B cell (primary cell): ENCODE measurements at regions not wholly inside any gene's neighbourhood (a gene's known extent, or its start where the extent isn't known, plus 50 kb on each side); places are given as distances from the start of the nearest gene placed in this dataset.

Experiments used
- ATAC-seq: fragments of 200-7000 bp; cut with Tn5 transposase; one replicate; pipeline ENCODE4 v1.10.0; 2021; ENCODE audit warnings: low read depth, mild to moderate bottlenecking, moderate number of reproducible peaks, moderate library complexity
- CTCF ChIA-PET: fragments of 350-600 bp; sonication (Branson Sonifier 250); formaldehyde crosslinking; loops from one replicate; lab custom pipeline; 2021; ENCODE audit warnings: antibody characterized with exemption, inconsistent platforms; lab: Charles Lee
- POLR2A ChIA-PET: fragments of 350-600 bp; sonication (Branson Sonifier 250); formaldehyde crosslinking; loops from one replicate; lab custom pipeline; 2021; ENCODE audit warnings: antibody characterized with exemption; lab: Charles Lee
- DNase-seq: peaks from one replicate; pipeline ENCODE4 v3.0.0; 2013
- H2AFZ ChIP-seq: 2 replicates; pipeline ENCODE4 v1.6.1; 2012; ENCODE audit warnings: mild to moderate bottlenecking, low read depth, low read length; ENCODE audit not compliant: insufficient read depth, poor library complexity, severe bottlenecking
- H3K27ac ChIP-seq, 2 donors: 1 replicate in 1 of 2; 2 replicates in 1 of 2; pipeline ENCODE4 v1.5.1; 2012 to 2013; ENCODE audit warnings: low read length in 2 of 2, mild to moderate bottlenecking in 2 of 2, moderate library complexity in 1 of 2
- H3K27me3 ChIP-seq, 4 experiments: fragments of 200-600 bp in 1 of 4; sonication (generic) in 1 of 4; replicated peaks in 1 of 4; 1 replicate in 2 of 4; 2 replicates in 2 of 4; pipeline versions ENCODE4 v1.6.1 to v1.7.0; 2013 to 2016; ENCODE audit warnings: low read length in 3 of 4, mild to moderate bottlenecking in 2 of 4, mixed read lengths in 1 of 4, moderate library complexity in 1 of 4; ENCODE audit not compliant: insufficient read depth in 4 of 4, control insufficient read depth in 3 of 4; ENCODE audit errors: control extremely low read depth in 1 of 4
- H3K36me3 ChIP-seq, 2 experiments: replicated peaks in 1 of 2; 1 replicate in 1 of 2; 2 replicates in 1 of 2; pipeline versions ENCODE4 v1.6.1 to v1.7.1; 2013; ENCODE audit warnings: low read length in 1 of 2; ENCODE audit not compliant: insufficient read depth in 2 of 2, control insufficient read depth in 1 of 2; ENCODE audit errors: control extremely low read depth in 1 of 2, extremely low read depth in 1 of 2
- H3K4me1 ChIP-seq, 2 donors: fragments of 200-600 bp in 1 of 2; sonication (generic) in 1 of 2; 1 replicate in 1 of 2; 2 replicates in 1 of 2; pipeline versions ENCODE4 v1.5.1 to v1.6.1; 2013 to 2017; ENCODE audit warnings: low read length in 2 of 2; ENCODE audit not compliant: control insufficient read depth in 2 of 2, insufficient read depth in 2 of 2
- H3K4me2 ChIP-seq: replicated peaks from 2 replicates; pipeline ENCODE3; 2012; ENCODE audit warnings: mild to moderate bottlenecking, low read depth, low read length; ENCODE audit not compliant: poor library complexity, severe bottlenecking
- H3K4me3 ChIP-seq, 5 experiments: fragments of 200-600 bp in 1 of 5; sonication (generic) in 1 of 5; 1 replicate in 3 of 5; 2 replicates in 2 of 5; pipeline versions ENCODE4 v1.5.1 to v1.7.0; 2011 to 2016; ENCODE audit warnings: low read length in 4 of 5, mild to moderate bottlenecking in 4 of 5, low read depth in 2 of 5, control low read depth in 1 of 5, moderate library complexity in 1 of 5; ENCODE audit not compliant: insufficient read depth in 1 of 5; ENCODE audit errors: control extremely low read depth in 1 of 5, extremely low read depth in 1 of 5
- H3K79me2 ChIP-seq: fragments of 200-600 bp; sonication (generic); one replicate; pipeline ENCODE4 v1.6.0; 2016; ENCODE audit warnings: low read length; ENCODE audit not compliant: control insufficient read depth, insufficient read depth
- H3K9ac ChIP-seq: fragments of 200-600 bp; sonication (generic); 2 replicates; pipeline ENCODE4 v1.6.1; 2017; ENCODE audit warnings: mild to moderate bottlenecking, low read length, moderate library complexity
- H3K9me3 ChIP-seq, 3 donors: one replicate each; pipeline versions ENCODE4 v1.6.1 to v1.7.1; 2013; ENCODE audit warnings: low read length in 2 of 3; ENCODE audit not compliant: control insufficient read depth in 2 of 3, insufficient read depth in 1 of 3; ENCODE audit errors: control extremely low read depth in 1 of 3
- H4K20me1 ChIP-seq: 2 replicates; pipeline ENCODE4 v1.6.0; 2012; ENCODE audit warnings: mild to moderate bottlenecking, low read length; ENCODE audit not compliant: insufficient read depth, control insufficient read depth, poor library complexity, severe bottlenecking
- H3K27ac Mint-ChIP-seq: one replicate; pipeline ENCODE4 v1.8.0; 2021; ENCODE audit warnings: mixed read lengths
- H3K27me3 Mint-ChIP-seq: one replicate; pipeline ENCODE4 v1.8.0; 2021; ENCODE audit warnings: mixed read lengths
- H3K4me1 Mint-ChIP-seq: one replicate; pipeline ENCODE4 v1.8.0; 2021; ENCODE audit warnings: mixed read lengths
- H3K4me3 Mint-ChIP-seq: one replicate; pipeline ENCODE4 v1.8.0; 2021; ENCODE audit warnings: mixed read lengths
- H3K9me3 Mint-ChIP-seq: one replicate; pipeline ENCODE4 v1.8.0; 2022; ENCODE audit warnings: mixed read lengths; ENCODE audit not compliant: insufficient read depth
- CTCF ChIP-seq: fragments of 200-600 bp; IDR thresholded peaks from one replicate; pipeline ENCODE4 v1.8.0; 2022; ENCODE audit warnings: antibody characterized with exemption, mild to moderate bottlenecking
- EZH2 ChIP-seq: IDR thresholded peaks from 2 replicates; pipeline ENCODE4 v1.6.1; 2012; ENCODE audit warnings: borderline replicate concordance, low read depth, mild to moderate bottlenecking, moderate library complexity, low read length; ENCODE audit not compliant: insufficient read depth, poor library complexity, severe bottlenecking
- WGBS: methylation state at CpG from one replicate; pipeline ENCODE4 v1.1.5; 2013; ENCODE audit warnings: missing lambda C conversion rate; ENCODE audit not compliant: insufficient coverage; 5-methylcytosine and 5-hydroxymethylcytosine counted together
- intact Hi-C: fragments of 100-400 bp; cut with micrococcal nuclease; formaldehyde crosslinking; loops from one replicate; pipeline ENCODE4 v1.10.0; 2022

GRCh38 chr20:58037631-58038030 is 190.8 kb downstream of the ANKRD60 start:
- Histone ChIP-seq H3K27me3 (peaks cover 0 to 4% (median 1%) of the 10 kb centered on the region in 4 experiments), H3K27ac (no peak overlapping the region), H2AFZ (no peak overlapping the region), H3K79me2 (no peaks in the 10 kb centered on the region), H3K4me2 (no peak overlapping the region), H4K20me1 (no peaks in the 10 kb centered on the region), H3K4me1 (no peaks in the 10 kb centered on the region), H3K36me3 (no peaks in the 10 kb centered on the region), H3K9me3 (peaks cover 0 to 5% (median 0%) of the 10 kb centered on the region in 3 donors), H3K4me3 (no peak overlapping the region), H3K9ac (no peak overlapping the region)
- Mint-ChIP-seq H3K27ac (no peak overlapping the region), H3K4me3 (no peak overlapping the region), H3K27me3 (peaks cover 40% of the 10 kb centered on the region), H3K4me1 (no peaks in the 10 kb centered on the region), H3K9me3 (no peaks in the 10 kb centered on the region)
- no CpG with 5 or more reads among the region's 2 CpGs for WGBS
- ChIA-PET CTCF (no interaction called here), POLR2A (interaction anchor here (0.7 kb wide), 1 partner anchor 34 kb away, joined by 3 read pairs; no protein-coding TSS in a partner anchor)
- DNase-seq = no peak
- TF ChIP-seq EZH2 (no peak), CTCF (no peak)
- intact Hi-C loops = no loop called here
- no peak for ATAC-seq

DNA sequence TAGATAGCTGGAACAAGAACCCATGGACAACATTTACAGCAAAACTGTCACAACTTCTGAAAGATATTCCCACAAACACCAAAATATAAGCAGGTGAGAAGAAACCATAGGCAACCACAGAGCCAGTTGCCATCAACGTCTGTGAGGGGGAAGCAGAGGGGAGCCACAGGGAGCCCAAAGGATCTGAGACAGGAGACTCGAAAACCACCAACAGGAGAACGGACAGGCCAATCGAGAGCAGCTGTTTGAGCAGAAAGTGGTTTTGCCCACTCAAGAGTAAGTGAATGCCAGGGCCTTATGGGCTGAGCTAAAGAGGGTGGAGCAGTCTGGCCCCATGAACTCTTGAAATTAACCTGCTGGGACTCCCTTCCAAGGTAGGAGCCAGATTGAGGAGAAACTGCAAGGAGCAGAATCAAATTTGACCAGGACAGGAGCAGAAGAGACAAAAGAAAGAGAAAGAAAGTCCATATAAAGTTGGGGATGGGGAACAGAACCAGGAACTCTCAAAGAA is 195.4 kb downstream of the ANKRD60 start:
- Histone ChIP-seq H3K9ac (no peak overlapping the region), H3K79me2 (no peaks in the 10 kb centered on the region), H3K4me1 (no peaks in the 10 kb centered on the region), H3K4me3 (no peak overlapping the region), H3K27ac (no peak overlapping the region), H3K27me3 (peaks cover 0 to 16% (median 11%) of the 10 kb centered on the region in 4 experiments), H3K9me3 (no peaks in the 10 kb centered on the region), H2AFZ (no peak overlapping the region), H3K36me3 (no peaks in the 10 kb centered on the region), H3K4me2 (no peak overlapping the region), H4K20me1 (no peaks in the 10 kb centered on the region)
- Mint-ChIP-seq H3K27ac (no peak overlapping the region), H3K27me3 (peaks cover 47% of the 10 kb centered on the region), H3K4me1 (no peaks in the 10 kb centered on the region), H3K4me3 (no peak overlapping the region), H3K9me3 (no peaks in the 10 kb centered on the region)
- CTCF ChIA-PET = no interaction called here
- ATAC-seq (no peak), DNase-seq (no peak)
- WGBS = 73% methylated on average over 4 of the region's 4 CpGs
- intact Hi-C loops = no loop called here
- no peak for TF ChIP-seq EZH2
- TF ChIP-seq CTCF = no peak
- POLR2A ChIA-PET = no interaction called here
